ENCODE measurements at regions not wholly inside any gene's neighbourhood (a gene's known extent, or its start where the extent isn't known, plus 50 kb on each side); places are given as distances from the start of the nearest gene placed in this dataset.

GRCh38 chr4:119984996-119985395 is 81.7 kb downstream of the MAD2L1 start:
- Histone ChIP-seq H3K4me3 (no peak overlapping the region), H3K27ac (no peak overlapping the region)
- DNase-seq (ENCODE audit: low spot score) = no peak
- no peak for TF ChIP-seq CTCF (IDR thresholded peaks at IDR 0.05)

DNA sequence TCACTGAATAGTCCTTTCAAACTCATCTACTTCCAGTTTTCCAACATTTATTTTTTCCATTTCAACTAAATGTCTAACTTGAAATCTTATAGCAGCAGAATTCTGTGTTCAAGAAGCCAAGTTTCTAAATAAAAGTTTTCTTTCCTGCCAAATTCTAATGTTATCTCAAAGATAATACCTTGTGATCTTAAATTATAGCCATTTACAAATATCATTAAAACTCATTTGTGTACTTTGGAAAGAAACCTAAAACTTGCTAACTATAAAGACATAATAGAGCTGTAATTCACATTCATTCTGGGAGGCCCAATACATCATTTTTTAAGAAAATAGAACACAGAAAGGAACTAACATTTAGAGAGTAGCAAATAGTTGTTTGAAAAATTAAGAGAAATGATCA is 83.9 kb downstream of the MAD2L1 start:
- DNase-seq (ENCODE audit: low spot score) = no peak
- TF ChIP-seq CTCF (IDR thresholded peaks at IDR 0.05) = no peak
- Histone ChIP-seq H3K27ac (no peak overlapping the region), H3K4me3 (no peak overlapping the region)

DNA sequence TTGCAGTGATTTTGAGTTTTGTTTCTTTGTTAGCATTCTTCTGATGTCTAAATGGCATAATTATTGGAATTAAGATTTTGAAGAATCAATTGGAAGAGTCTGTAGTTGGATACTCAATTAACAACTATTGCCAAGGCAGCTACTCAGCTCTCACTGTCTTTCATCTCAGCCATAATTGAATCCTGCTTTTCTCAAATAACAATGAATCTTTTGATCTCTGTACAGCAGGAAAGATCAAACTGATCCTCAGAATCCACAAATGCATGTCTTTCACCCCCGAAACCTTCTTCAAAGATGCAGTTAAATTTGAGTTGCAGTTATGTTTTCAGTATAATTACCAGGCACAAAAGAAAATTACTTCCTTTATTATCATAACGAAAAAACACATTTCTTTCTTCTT is 86.2 kb downstream of the MAD2L1 start:
- no peak overlapping the region for H3K4me3 ChIP-seq
- H3K27ac ChIP-seq = no peak overlapping the region
- TF ChIP-seq CTCF (IDR thresholded peaks at IDR 0.05) = no peak
- no peak for DNase-seq (ENCODE audit: low spot score)

- no peak overlapping the region for H3K4me3 ChIP-seq
- TF ChIP-seq CTCF (IDR thresholded peaks at IDR 0.05) = no peak
- no peak overlapping the region for H3K27ac ChIP-seq
- DNase-seq (ENCODE audit: low spot score) = no peak
Measured at GRCh38 chr4:119977076-119977940, 89.3 kb downstream of the MAD2L1 start.

- no peak for TF ChIP-seq CTCF (IDR thresholded peaks at IDR 0.05)
- H3K4me3 ChIP-seq = no peak overlapping the region
- no peak for DNase-seq (ENCODE audit: low spot score)
- H3K27ac ChIP-seq = no peak overlapping the region
Measured at GRCh38 chr4:119971431-119972084, 95.1 kb downstream of the MAD2L1 start.

GRCh38 chr4:119962631-119963030 is 104.0 kb downstream of the MAD2L1 start:
- DNase-seq (ENCODE audit: low spot score) = no peak
- no peak for TF ChIP-seq CTCF (IDR thresholded peaks at IDR 0.05)
- H3K27ac ChIP-seq = no peak overlapping the region
- H3K4me3 ChIP-seq = no peak overlapping the region

GRCh38 chr4:119958983-119959382 is 107.7 kb downstream of the MAD2L1 start:
- no peak for TF ChIP-seq CTCF (IDR thresholded peaks at IDR 0.05)
- H3K4me3 ChIP-seq = no peak overlapping the region
- no peak for DNase-seq (ENCODE audit: low spot score)
- H3K27ac ChIP-seq = no peak overlapping the region

All from coronary artery (tissue), 2 donors.